Activated naive CD8-positive, alpha-beta T cell treated with anti-CD3 and anti-CD28 coated beads, Interleukin-2, amount 50 U/mL, for 24 hours (primary cell): ENCODE measurements at regions not wholly inside any gene's neighbourhood (a gene's known extent, or its start where the extent isn't known, plus 50 kb on each side); places are given as distances from the start of the nearest gene placed in this dataset.

Source experiments
- ATAC-seq: fragments of 150-1000 bp; cut with Tn5 transposase; one replicate; pipeline ENCODE4 v1.10.0; 2021
- DNase-seq: peaks from one replicate; pipeline ENCODE4 v3.0.0; 2021
- H3K27ac Mint-ChIP-seq: one replicate; pipeline ENCODE4 v1.8.0; 2021; ENCODE audit warnings: mild to moderate bottlenecking, mixed read lengths
- H3K27me3 Mint-ChIP-seq: one replicate; pipeline ENCODE4 v1.8.0; 2021; ENCODE audit warnings: mixed read lengths
- H3K36me3 Mint-ChIP-seq: one replicate; pipeline ENCODE4 v1.8.0; 2021; ENCODE audit warnings: low read depth, mixed read lengths
- H3K4me1 Mint-ChIP-seq: one replicate; pipeline ENCODE4 v1.8.0; 2021; ENCODE audit warnings: mixed read lengths
- H3K4me3 Mint-ChIP-seq: one replicate; pipeline ENCODE4 v1.8.0; 2021; ENCODE audit warnings: mild to moderate bottlenecking, moderate library complexity, mixed read lengths
- H3K9me3 Mint-ChIP-seq: one replicate; pipeline ENCODE4 v1.8.0; 2021; ENCODE audit warnings: mixed read lengths

DNA sequence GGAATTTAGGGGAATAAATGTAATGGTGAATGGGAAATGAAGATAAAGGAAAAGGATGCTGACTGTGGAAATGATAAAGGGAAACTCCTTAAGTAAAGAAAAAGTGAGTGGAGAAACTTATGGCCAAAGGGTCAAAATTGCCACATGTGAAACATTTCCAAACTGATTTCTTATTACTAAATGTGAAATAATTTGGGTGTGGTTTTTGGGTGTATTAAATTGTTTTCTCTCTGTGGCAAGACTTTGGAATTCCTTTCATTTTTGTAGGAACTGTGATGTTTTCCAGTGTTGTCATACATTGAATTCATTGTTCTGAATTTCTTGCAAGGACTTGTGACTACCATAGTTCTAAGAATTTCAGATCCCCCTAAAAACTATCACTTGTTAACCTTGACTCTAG is 1891.5 kb upstream of the SEL1L start:
- Mint-ChIP-seq H3K4me3 (no peak overlapping the region), H3K9me3 (peaks cover 20% of the 10 kb centered on the region), H3K27me3 (no peaks in the 10 kb centered on the region), H3K4me1 (no peaks in the 10 kb centered on the region), H3K36me3 (no peaks in the 10 kb centered on the region), H3K27ac (no peak overlapping the region)
- DNase-seq (no peak), ATAC-seq (no peak)

DNA sequence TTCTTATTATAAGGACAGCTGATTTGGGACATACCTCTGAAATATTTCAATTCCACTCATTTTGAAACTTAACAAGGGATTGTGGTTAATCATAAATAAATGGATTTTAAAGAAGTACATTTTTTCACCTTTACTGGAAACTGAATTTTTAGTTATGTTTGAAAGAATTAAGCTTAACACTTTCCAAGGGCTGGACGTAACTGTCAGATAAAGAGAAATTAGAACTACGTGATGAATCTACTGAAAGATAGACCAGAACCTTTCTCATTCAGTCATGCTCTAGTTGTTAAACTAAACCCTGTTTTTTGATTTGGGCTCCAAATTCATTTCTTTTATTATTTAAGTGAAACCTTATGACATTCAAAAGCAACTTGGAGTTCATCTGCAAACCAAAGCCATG is 1892.1 kb upstream of the SEL1L start:
- no peaks in the 10 kb centered on the region for H3K36me3 Mint-ChIP-seq
- peaks cover 19% of the 10 kb centered on the region for H3K9me3 Mint-ChIP-seq
- H3K4me3 Mint-ChIP-seq, result no peak overlapping the region
- DNase-seq, result no peak
- no peaks in the 10 kb centered on the region for H3K4me1 Mint-ChIP-seq
- ATAC-seq, result no peak
- no peaks in the 10 kb centered on the region for H3K27me3 Mint-ChIP-seq
- H3K27ac Mint-ChIP-seq, result no peak overlapping the region

DNA sequence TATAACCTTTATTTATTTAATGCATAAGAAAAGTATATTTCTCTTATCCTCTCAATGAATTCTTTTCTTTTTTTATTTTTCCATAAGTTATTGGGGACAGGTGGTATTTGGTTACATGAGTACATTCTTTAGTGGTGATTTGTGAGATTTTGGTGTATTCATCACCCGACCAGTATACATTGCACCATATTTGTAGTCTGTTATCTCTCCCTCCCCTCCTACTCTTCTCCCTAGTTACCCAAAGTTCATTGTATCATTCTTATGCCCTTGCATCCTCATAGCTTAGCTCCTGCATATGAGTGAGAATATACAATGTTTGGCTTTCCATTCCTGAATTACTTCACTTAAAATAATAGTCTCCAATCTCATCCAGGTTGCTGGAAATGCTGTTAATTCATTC is 1900.0 kb upstream of the SEL1L start:
- Mint-ChIP-seq H3K4me3 (no peak overlapping the region), H3K27ac (no peak overlapping the region)
- DNase-seq, result no peak

DNA sequence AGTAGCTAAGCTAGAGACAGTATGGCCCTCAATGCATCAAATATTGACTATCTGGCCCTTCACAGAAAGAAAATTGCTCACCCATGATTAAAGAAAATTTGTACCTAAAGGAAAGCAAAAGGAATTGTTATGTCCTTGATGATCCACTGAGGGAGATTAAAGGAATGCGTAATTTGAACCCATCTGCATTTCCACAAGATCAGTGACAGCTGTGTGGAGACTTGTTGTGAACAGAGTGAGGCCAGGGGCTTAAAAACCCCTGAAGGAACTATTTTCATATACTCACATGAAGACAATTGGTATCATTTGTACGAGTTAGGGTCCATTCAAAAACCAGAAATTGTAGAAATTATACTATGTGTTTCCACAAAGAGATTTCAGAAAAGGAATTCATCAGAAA is 1908.1 kb upstream of the SEL1L start:
- no peak overlapping the region for H3K4me3 Mint-ChIP-seq
- no peak overlapping the region for H3K27ac Mint-ChIP-seq

More for the DNA sequence above, 1900.0 kb upstream of the SEL1L start:
- Mint-ChIP-seq H3K36me3 (no peaks in the 10 kb centered on the region), H3K27me3 (no peaks in the 10 kb centered on the region), H3K4me1 (no peaks in the 10 kb centered on the region), H3K9me3 (peaks cover 8% of the 10 kb centered on the region)
- ATAC-seq, result no peak

DNA sequence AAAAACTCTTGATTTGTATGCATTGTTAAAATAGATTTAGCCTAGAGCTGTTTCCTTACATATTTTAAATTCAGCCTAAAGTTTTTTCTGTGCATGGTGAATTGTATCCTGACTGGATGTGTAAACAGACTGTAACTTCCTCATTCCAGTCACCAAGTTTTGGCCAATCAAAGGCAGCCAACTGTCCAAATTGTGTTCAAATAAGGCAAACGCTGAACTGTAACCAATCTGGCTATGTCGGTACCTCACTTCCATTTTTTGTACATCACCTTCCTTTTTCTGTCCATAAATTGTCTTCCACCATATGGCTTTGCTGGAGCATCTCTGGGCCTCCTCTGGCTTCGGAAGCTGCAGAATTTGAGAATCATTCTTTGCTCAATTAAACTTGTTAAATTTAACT is 1921.9 kb upstream of the SEL1L start:
- Mint-ChIP-seq H3K27ac (no peak overlapping the region), H3K36me3 (no peaks in the 10 kb centered on the region), H3K9me3 (peaks cover 46% of the 10 kb centered on the region), H3K27me3 (no peaks in the 10 kb centered on the region), H3K4me1 (no peaks in the 10 kb centered on the region), H3K4me3 (no peak overlapping the region)
- DNase-seq (no peak), ATAC-seq (no peak)

More for the DNA sequence above, 1908.1 kb upstream of the SEL1L start:
- no peaks in the 10 kb centered on the region for H3K9me3 Mint-ChIP-seq
- H3K36me3 Mint-ChIP-seq, result no peaks in the 10 kb centered on the region
- no peaks in the 10 kb centered on the region for H3K4me1 Mint-ChIP-seq
- DNase-seq, result no peak
- ATAC-seq, result no peak
- H3K27me3 Mint-ChIP-seq, result no peaks in the 10 kb centered on the region

- no peaks in the 10 kb centered on the region for H3K4me1 Mint-ChIP-seq
- no peaks in the 10 kb centered on the region for H3K27me3 Mint-ChIP-seq
- no peaks in the 10 kb centered on the region for H3K36me3 Mint-ChIP-seq
- ATAC-seq (no peak), DNase-seq (no peak)
- H3K27ac Mint-ChIP-seq, result no peak overlapping the region
- peaks cover 27% of the 10 kb centered on the region for H3K9me3 Mint-ChIP-seq
- H3K4me3 Mint-ChIP-seq, result no peak overlapping the region
Observed at GRCh38 chr14:83461521-83461920, 1927.9 kb upstream of the SEL1L start.

DNA sequence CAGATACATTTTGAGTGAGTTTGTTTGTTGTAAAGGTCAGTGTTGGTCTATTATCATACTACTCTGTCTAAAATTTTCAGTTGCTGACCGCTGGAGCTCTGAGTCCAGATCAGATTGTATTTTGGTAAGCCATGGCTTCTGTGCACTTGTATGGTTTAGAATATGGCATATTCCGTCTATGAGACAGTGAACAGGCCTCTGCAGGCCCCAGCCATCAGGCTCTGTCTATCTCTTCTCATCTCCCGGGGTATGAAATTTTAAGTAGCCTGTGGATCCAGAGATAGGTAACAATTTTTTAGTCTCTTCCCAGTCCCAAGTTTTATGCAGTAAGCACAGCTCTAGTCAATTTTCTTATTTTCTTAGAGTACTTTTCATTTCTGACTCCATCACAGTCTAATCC is 1929.1 kb upstream of the SEL1L start:
- Mint-ChIP-seq H3K36me3 (no peaks in the 10 kb centered on the region), H3K27me3 (no peaks in the 10 kb centered on the region), H3K9me3 (peaks cover 23% of the 10 kb centered on the region), H3K4me1 (no peaks in the 10 kb centered on the region), H3K4me3 (no peak overlapping the region), H3K27ac (no peak overlapping the region)
- DNase-seq, result no peak
- ATAC-seq, result no peak

DNA sequence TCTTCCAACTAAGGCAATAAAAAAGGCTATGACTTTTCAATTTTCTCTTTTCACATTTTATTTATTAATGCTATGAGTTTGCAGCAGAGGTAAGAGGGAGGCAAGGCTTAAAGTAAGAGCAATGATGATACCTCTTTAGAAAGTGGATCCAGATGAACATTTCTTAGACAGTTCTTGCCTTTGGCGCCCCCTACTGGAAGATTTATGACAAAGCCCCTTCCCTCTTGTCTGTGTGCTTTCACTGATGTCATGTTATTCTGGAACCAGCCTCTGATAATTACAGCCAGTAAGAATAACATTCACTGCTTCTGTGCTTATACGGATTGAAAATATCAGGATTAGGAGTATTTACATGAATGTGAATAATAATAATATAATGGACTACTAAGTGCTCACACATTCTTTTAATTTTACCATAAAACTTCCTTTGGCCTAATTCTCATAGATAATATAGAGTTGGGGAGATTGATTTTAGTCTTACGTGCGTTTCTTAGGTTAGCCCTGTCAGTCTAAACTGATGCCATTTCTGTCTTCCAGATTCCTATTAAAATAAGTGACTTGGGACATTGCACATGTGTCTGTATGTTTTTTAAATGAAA is 1929.9 kb upstream of the SEL1L start:
- H3K9me3 Mint-ChIP-seq, result peaks cover 15% of the 10 kb centered on the region

GRCh38 chr14:83467811-83468210 is 1934.2 kb upstream of the SEL1L start:
- DNase-seq (no peak), ATAC-seq (no peak)
- Mint-ChIP-seq H3K27ac (no peak overlapping the region), H3K36me3 (no peaks in the 10 kb centered on the region), H3K4me1 (no peaks in the 10 kb centered on the region), H3K9me3 (peaks cover 14% of the 10 kb centered on the region), H3K4me3 (no peak overlapping the region), H3K27me3 (no peaks in the 10 kb centered on the region)

More for the DNA sequence above, 1929.9 kb upstream of the SEL1L start:
- Mint-ChIP-seq H3K4me1 (no peaks in the 10 kb centered on the region), H3K27me3 (no peaks in the 10 kb centered on the region), H3K4me3 (no peak overlapping the region), H3K36me3 (no peaks in the 10 kb centered on the region), H3K27ac (no peak overlapping the region)
- DNase-seq (peak; percentile 6), ATAC-seq (no peak)

- no peaks in the 10 kb centered on the region for H3K4me1 Mint-ChIP-seq
- H3K4me3 Mint-ChIP-seq, result no peak overlapping the region
- peaks cover 9% of the 10 kb centered on the region for H3K9me3 Mint-ChIP-seq
- DNase-seq (no peak), ATAC-seq (no peak)
- H3K36me3 Mint-ChIP-seq, result no peaks in the 10 kb centered on the region
- H3K27ac Mint-ChIP-seq, result no peak overlapping the region
- no peaks in the 10 kb centered on the region for H3K27me3 Mint-ChIP-seq
Observed at GRCh38 chr14:83470466-83470865, 1936.8 kb upstream of the SEL1L start.

DNA sequence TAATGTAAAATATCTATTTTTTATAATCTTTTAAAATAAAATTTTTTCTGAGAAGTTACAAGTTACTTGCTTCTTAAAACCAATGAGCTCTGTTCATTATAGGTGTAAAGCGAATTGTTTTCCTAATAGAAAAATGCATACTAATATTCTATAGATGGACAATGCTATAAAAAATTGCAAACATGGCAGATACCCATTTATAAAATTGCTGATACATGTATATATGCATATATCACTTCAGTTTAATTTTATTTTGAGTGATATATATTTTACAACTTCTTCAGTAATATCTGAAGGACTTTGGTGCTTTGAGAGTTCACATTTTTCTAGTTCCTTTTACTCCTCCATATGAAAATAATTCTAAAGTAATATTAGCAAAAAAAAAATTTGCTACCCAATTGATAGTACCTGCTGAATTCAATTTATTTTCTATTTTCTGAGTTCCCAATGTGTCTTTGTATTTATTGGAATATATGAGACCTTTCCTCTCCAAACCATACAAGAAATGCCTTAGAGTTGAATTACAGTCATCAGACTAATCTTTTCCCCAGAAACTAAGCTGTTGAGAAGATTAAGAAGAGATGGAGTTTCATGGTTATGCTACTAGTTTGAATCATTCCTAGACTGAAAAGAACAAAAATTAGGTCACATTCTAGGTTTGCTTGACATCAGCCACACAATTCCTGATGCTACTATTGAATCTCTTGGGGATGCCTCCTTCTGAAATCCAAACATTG is 1937.5 kb upstream of the SEL1L start:
- H3K9me3 Mint-ChIP-seq, result peaks cover 9% of the 10 kb centered on the region
- no peak overlapping the region for H3K4me3 Mint-ChIP-seq
- H3K36me3 Mint-ChIP-seq, result no peaks in the 10 kb centered on the region
- ATAC-seq (no peak), DNase-seq (no peak)
- H3K27ac Mint-ChIP-seq, result no peak overlapping the region
- H3K4me1 Mint-ChIP-seq, result no peaks in the 10 kb centered on the region
- no peaks in the 10 kb centered on the region for H3K27me3 Mint-ChIP-seq

- Mint-ChIP-seq H3K9me3 (peaks cover 9% of the 10 kb centered on the region), H3K4me1 (no peaks in the 10 kb centered on the region), H3K4me3 (no peak overlapping the region), H3K27ac (no peak overlapping the region), H3K27me3 (no peaks in the 10 kb centered on the region), H3K36me3 (no peaks in the 10 kb centered on the region)
- ATAC-seq, result no peak
- no peak for DNase-seq
Observed at GRCh38 chr14:83473416-83474235, 1940.0 kb upstream of the SEL1L start.

- Mint-ChIP-seq H3K36me3 (no peaks in the 10 kb centered on the region), H3K4me3 (no peak overlapping the region), H3K9me3 (peaks cover 3% of the 10 kb centered on the region), H3K27ac (no peak overlapping the region), H3K4me1 (no peaks in the 10 kb centered on the region), H3K27me3 (no peaks in the 10 kb centered on the region)
- DNase-seq (no peak), ATAC-seq (no peak)
Observed at GRCh38 chr14:83478741-83479140, 1945.1 kb upstream of the SEL1L start.

DNA sequence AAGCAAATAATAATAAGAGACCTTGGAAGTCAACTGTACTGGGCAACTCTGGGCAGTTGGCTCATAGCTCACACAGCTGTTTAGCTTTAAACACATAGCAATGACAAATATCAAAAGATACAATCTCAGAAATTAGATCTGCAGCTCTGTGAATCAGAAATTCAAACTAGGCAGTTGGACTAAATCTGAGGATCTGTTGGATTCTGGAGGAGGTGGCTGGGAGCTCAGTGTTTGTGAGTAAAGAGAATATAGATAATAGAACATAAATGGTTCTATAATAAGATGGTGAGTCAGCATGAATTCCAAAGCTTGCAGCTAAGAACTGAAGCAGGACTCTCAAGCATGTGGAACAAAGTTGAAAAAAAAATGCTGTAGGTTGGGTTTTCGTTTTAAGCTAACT is 1949.4 kb upstream of the SEL1L start:
- no peak overlapping the region for H3K4me3 Mint-ChIP-seq
- no peaks in the 10 kb centered on the region for H3K36me3 Mint-ChIP-seq
- ATAC-seq, result no peak
- no peaks in the 10 kb centered on the region for H3K4me1 Mint-ChIP-seq
- H3K9me3 Mint-ChIP-seq, result peaks cover 7% of the 10 kb centered on the region
- H3K27ac Mint-ChIP-seq, result no peak overlapping the region
- no peaks in the 10 kb centered on the region for H3K27me3 Mint-ChIP-seq
- DNase-seq, result no peak

- no peak overlapping the region for H3K27ac Mint-ChIP-seq
- no peaks in the 10 kb centered on the region for H3K27me3 Mint-ChIP-seq
- no peaks in the 10 kb centered on the region for H3K36me3 Mint-ChIP-seq
- DNase-seq, result no peak
- no peak overlapping the region for H3K4me3 Mint-ChIP-seq
- H3K4me1 Mint-ChIP-seq, result no peaks in the 10 kb centered on the region
- ATAC-seq, result no peak
- peaks cover 7% of the 10 kb centered on the region for H3K9me3 Mint-ChIP-seq
Observed at GRCh38 chr14:83485591-83485990, 1951.9 kb upstream of the SEL1L start.
